Midbrain (tissue), 1 donor: ENCODE measurements at regions not wholly inside any gene's neighbourhood (a gene's known extent, or its start where the extent isn't known, plus 50 kb on each side); places are given as distances from the start of the nearest gene placed in this dataset.
"Not testable (repeated sequence)": the region's sequence is repeated elsewhere in the genome, so short reads cannot be mapped to it uniquely, and the experiment has no call there.

ENCODE experiments used
- DNase-seq: peaks from one replicate; lab custom pipeline; 2025; lab: John Stamatoyannopoulos, UW

DNA sequence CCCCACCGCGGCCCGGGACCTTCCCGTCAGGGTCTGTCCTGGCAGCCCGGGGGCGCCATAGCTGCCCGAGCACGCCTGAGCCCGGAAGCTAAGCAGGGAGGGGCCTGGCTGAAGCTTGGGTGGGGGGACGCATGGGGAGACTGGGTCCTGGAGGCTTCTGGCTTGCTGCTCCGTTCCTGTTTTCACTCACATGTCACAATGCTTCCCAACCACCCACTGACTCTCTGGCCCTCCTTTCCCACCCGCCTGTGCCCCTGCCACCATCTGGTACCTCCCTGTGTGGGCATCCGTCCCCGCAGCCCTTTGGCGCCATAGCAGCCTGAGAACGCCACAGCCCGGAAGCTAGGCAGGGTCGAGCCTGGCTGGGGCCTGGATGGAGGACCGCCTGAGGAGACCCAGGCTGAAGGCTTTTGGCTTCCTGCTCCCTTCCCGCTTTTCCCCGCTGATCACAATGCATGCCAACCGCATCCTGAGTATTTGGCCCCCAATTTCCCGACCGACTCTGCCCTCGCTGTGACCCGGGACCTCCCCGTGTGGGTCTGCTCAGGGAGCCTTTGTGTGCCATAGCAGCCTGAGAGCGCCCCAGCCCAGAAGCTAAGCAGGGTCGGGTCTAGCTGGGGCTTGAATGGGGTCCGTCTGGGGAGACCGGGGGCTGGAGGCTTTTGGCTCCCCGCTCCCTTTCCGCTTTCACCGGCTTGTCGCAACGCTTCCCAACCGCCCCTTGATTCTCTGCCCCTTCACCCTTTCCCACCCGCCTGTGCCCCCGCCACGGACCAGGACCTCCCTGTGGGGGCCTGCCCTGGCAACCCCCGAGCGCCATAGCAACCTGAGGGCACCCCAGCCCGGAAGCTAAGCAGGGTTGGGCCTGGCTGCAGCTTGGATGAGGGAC lies 2290.1 kb downstream of the TP53TG3F start:
- DNase-seq = no peak

- DNase-seq = no peak
Measured at GRCh38 chr16:35750157-35750689, 2290.8 kb downstream of the TP53TG3F start.

DNA sequence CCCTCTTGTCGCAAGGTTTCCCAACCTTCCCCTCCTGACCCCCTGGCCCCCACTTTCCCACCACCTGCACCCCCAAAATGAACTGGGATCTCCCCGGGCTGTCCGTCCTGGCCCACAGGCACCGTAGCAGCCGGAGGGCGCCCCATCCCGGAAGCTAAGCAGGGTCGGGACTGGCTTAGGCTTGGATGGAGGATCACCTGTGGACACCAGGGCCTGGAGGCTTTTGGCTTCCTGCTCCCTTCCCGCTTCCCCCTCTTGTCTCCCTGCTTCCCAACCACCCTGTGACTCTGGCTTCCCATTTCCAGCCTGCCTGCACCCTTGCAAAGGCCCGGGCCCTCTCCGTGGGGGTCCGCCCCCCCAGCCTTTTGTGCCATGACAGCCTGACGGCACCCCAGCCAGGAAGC lies 2291.3 kb downstream of the TP53TG3F start:
- DNase-seq = no peak

- no peak for DNase-seq
Measured at GRCh38 chr16:35751191-35751941, 2292.0 kb downstream of the TP53TG3F start.

DNA sequence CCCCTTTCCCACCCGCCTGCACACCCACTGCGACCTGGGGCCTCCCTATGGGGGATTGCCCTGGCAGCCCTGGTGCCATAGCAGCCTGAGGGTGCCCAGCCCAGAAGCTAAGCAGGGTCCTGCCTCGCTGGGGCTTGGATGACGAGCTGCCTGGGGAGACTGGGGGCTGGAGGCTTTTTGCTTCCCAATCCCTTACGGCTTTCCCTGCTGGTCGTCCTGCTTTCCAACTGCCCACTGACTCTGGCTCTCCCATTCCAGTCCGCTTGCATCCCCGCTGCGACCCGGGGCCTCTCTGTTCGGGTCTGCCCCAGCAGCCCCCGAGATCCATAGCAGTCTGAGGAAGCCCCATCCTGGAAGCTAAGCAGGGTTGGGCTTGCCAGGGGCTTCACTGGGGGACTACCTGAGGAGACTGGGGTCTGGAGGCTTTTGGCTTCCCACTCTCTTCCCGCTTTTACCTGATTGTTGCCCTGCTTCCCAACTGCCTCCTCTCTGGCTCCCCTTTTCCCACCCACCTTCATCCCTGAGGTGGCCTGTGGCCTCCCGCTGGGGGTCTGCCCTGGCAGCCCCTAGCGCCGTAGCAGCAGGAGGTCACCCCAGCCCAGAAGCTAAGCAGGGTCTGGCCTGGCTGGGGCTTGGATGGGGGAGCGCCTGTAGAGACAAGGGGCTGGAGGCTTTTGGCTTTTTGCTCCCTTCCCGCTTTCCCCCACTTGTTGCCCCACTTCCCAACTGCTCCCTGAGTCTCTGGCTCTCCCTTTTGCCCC lies 2292.8 kb downstream of the TP53TG3F start:
- DNase-seq = no peak

DNA sequence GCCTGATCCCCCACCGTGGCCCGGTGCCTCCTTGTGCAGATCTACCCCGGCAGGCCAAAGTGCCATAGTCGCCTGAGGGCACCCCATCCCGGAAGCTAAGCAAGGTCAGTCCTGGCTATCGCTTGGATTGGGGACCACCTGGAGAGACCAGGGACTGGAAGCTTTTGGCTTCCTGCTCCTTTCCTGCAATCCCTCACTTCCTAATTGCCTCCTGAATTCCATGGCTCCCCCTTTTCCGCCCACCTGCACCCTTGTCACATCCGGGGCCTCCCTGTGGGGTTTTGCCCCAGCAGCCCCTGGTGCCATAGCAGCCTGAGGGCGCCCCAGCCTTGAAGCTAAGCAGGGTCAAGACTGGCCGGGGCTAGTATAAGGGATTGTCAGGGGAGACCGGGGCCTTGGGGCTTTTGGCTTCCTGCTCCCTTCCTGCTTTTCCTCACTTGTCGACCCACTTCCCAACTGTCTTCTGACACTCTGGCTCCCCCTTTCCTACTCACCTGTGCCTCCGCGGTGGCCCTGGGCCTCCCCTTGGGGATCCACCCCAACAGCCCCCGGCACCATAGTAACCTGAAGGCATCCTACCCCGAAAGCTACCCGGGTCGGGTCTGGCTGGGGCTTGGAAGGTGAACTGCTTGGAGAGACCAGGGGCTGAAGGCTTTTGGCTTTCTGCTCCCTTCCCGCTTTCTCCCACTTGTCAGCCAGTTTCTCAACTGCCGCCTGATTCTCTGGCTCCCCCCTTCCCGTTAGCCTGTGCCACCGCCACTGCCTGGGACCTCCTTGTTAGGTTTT lies 2293.6 kb downstream of the TP53TG3F start:
- DNase-seq = no peak

- DNase-seq = no peak
Measured at GRCh38 chr16:35753559-35754390, 2294.4 kb downstream of the TP53TG3F start.

DNA sequence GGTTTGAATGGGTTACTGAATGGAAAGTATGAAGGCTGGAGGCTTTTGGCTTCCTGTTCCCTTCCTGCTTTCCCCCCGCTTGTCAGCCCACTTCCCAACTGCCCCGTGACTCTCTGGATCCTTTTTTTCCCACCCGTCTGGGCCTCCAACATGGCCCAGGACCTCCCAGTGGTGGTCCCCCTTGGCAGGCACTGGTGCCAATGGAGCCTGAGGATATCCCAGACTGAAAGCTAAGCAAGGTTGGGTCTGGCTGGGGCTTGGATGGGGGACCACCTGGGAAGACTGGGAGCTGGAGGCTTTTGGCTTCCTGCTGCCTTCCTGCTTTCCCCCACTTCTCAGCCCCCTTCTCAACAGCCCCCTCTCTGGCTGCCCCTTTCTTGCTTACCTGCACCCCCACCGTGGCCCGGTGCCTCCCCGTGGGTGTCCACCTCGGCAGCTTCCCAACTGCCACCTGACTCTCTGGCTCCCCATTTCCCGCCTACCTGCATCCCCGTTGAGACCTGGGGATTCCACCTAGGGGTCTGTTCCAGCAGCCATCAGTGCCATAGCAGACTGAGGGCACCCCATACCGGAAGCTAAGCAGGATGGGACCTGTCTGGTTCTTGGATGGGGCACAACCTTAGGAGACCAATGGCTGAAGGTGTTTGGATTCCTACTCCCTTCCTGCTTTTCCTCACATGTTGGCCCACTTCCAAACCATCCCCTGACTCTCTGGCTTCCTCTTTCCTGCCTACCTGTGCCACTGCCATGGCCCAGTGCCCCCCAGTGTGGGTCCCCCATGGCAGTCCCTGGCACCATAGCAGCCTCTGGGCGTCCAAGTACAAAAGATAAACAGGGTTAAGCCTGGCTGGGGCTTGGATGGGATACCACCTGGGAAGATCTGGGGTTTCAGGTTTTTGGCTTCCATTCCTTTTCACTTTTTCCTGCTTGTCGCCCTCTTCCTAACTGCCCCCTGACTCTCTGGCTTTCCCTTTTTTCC lies 2295.3 kb downstream of the TP53TG3F start:
- DNase-seq = no peak

DNA sequence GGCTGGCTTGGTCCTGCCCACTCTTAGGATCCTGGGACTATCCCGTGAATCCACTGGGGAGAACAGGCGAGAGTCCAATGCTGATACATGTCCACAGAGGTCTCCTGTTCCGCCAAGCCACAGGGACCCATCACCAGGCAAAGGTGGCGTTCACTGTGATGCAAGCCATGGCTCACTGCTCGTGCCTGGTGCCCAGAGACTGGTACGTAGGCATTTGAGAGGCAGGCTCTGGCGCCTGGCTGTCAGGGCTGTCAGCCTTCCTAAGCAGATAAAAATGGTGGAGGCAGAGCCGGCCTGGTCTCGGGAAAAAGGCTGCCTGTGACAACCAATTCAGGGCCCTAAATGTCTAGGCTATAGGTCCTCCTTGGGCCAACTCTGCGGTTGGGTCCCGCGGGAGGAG lies 2329.0 kb downstream of the TP53TG3F start:
- DNase-seq = no peak

DNA sequence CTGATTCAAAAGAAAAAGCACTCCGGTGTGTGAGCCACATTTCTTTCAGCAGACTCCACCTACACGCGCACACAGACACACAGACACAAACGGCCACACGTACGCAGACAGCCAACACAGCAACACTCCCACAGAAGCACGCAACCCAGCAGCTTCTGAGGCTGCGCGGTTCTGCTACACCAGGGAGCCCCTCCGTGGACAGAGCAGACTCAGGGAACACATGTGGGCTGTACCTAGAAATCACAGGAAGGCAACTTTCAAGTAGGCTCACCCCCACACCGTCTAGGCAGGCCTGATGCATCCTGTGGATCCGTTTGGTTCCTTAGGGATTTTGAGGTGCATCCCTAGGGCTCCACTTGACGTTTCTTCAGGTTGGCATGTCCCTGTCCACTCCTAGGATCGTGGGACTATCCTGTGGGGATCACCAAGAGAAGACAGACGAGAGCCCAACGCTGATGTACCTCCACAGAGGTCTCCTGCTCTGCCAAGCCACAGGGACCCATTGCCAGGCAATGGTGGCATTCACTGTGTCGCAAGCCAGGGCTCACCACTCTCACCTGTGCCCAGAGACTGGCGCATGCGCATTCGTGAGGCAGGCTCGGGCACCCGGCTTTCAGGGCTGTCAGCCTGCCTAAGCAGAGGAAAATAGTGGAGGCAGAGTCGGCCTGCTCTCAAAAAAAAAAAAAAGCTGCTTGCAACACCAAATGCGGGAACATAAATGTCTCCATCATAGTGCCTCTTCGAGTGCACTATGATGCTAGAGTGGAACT lies 2333.3 kb downstream of the TP53TG3F start:
- no peak for DNase-seq

DNA sequence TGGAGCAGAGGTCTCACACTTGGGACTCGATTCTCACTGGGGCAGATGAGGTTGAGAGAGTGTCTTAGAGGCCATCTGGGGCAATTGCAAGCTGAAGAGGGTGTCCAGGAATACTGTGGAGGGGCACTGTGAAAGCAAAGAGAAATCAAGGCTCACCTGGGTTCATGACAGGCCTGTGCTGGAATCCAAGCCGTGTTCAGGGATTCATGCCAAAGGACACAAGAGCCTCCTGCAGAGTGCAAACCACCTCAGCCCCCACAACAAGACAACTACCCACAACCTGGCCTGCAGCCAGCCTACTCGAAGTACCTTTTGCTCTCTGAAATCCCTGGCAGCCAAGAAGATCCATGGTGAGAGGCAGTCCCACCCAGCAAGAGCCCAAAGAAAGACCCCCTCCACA lies 2334.2 kb downstream of the TP53TG3F start:
- DNase-seq = no peak

- DNase-seq = no peak
Measured at GRCh38 chr16:35794896-35795295, 2335.5 kb downstream of the TP53TG3F start.

- no peak for DNase-seq
Measured at GRCh38 chr16:35795361-35796029, 2336.1 kb downstream of the TP53TG3F start.

DNA sequence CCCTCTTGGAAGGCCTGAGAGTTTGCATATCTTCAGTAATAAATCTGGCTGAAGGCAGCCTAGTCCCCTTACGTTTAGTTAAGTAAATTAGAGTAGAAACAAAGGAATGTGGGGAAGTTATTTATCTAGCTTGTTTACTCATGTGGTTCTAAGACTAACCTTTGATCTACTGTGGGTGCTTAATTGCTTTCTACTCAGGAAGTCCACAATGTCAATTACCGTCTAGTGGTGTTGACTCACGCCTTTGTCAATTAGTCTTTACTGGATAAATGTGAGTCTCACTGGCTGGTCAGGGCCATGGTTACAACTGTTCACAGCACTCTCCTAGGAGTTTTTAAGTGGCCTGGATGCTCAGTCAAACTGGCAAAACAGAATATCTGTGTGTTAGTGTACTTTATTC lies 2338.4 kb downstream of the TP53TG3F start:
- DNase-seq = no peak

DNA sequence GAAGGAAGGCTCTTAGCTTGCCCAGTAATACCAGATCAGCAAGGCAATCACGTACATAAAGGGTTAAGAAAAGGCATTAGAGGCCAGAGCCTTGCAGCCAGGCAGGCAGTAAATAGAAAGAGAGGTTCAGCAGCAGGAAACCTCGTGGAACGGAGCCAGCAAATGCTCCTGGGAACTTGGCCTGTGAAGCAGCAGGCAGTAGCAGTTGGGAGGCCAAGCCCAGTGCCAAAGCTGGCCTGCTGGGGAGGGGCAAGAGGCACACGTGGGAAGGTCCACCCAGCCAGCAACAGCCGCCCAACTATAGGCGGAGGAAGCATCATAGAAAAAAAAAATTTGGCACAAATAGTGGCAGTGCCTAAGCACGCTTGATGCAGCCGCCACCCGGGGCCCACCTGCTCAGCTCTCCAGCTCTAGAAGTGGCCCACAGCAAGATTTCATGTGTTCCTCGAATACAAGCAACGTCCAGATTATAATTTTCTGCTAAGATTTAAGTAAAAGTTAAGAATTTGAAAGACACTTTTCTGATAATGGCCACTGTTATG lies 2339.5 kb downstream of the TP53TG3F start:
- no peak for DNase-seq

- not testable (repeated sequence) for DNase-seq
Measured at GRCh38 chr16:35804465-35804864, 2345.1 kb downstream of the TP53TG3F start.

DNA sequence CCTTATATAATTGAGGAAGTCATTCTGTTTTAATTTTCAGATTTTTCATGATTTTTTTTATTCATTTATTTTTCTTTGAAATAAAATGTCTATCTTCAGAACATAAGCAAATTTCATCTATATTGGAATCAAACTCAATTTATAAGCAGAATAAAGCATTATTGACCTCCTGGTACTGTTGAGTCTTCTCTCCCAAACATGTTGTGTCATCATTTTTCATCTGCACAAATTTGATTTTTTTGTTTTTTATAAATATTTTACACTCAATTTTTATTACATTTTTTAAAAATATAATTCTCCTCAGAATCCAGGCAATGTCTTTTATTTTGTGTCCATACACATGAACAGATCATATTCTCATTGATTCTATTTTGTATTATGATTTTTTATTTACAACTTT lies 2363.9 kb downstream of the TP53TG3F start:
- no peak for DNase-seq

GRCh38 chr16:35841632-35842031 lies 2382.2 kb downstream of the TP53TG3F start:
- no peak for DNase-seq
